HL-60 (cell line): ENCODE measurements at regions not wholly inside any gene's neighbourhood (a gene's known extent, or its start where the extent isn't known, plus 50 kb on each side); places are given as distances from the start of the nearest gene placed in this dataset.

Source experiments
- DNase-seq, 2 experiments: peaks; one replicate each; pipeline ENCODE4 v3.0.0-alpha.2; 2010 to 2020; ENCODE audit warnings: low read depth in 1 of 2, low spot score in 1 of 2
- H3K27ac ChIP-seq: fragments of 250-450 bp; sonication (Bioruptor Pico); replicated peaks from 2 replicates; pipeline ENCODE4 v1.5.1; 2020; ENCODE audit warnings: mild to moderate bottlenecking, moderate library complexity
- H3K27me3 ChIP-seq: fragments of 250-450 bp; sonication (Bioruptor Pico); 2 replicates; pipeline ENCODE4 v1.5.1; 2021; ENCODE audit warnings: mild to moderate bottlenecking, moderate library complexity; ENCODE audit not compliant: insufficient read depth, poor library complexity, severe bottlenecking
- H3K4me3 ChIP-seq: replicated peaks from 2 replicates; pipeline ENCODE4 v1.5.1; 2011; ENCODE audit warnings: mild to moderate bottlenecking, control low read depth, low read length; ENCODE audit not compliant: insufficient read depth
- GABPA ChIP-seq: IDR thresholded peaks from 2 replicates; pipeline ENCODE4 v1.6.1; 2012; ENCODE audit warnings: low read depth
- POLR2AphosphoS5 ChIP-seq: IDR thresholded peaks from 2 replicates; pipeline ENCODE4 v1.6.1; 2012; ENCODE audit warnings: low read depth
- SPI1 ChIP-seq: IDR thresholded peaks from 2 replicates; pipeline ENCODE4 v1.6.1; 2012; ENCODE audit warnings: low read depth, mild to moderate bottlenecking, borderline replicate concordance
- TF ChIP-seq, protein P1 (sequence below): IDR thresholded peaks from one replicate; pipeline ENCODE4 v1.5.1; 2011; ENCODE audit warnings: low read length, control low read depth, inconsistent platforms; ENCODE audit not compliant: insufficient read depth
- TF ChIP-seq, protein P2 (sequence below): IDR thresholded peaks from 2 replicates; pipeline ENCODE4 v1.6.1; 2012; ENCODE audit warnings: low read depth; ENCODE audit not compliant: insufficient replicate concordance

DNA sequence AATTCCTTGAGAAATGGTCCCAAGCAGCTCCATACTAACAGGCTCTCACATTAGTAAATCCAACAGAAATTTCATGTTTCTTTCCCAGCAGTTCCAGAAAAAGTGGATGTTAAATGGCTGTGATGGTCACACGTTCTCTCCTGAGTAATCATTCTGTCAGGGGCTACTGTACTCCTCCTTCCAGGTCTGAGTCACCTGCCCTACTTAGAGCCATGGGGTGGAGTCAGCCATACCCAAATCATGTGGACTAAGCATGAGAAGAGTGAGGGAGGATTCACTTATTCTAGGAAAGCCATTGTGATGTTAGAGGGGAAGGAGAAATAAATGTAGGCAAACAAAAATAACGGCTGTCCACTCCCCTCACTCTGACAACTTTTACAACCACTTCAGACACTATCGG lies 547.2 kb downstream of the CSNK1G3 start:
- Histone ChIP-seq H3K4me3 (no peak overlapping the region), H3K27ac (no peak overlapping the region), H3K27me3 (no peaks in the 10 kb centered on the region)
- no peak for DNase-seq
- no peak for TF ChIP-seq GABPA

DNA sequence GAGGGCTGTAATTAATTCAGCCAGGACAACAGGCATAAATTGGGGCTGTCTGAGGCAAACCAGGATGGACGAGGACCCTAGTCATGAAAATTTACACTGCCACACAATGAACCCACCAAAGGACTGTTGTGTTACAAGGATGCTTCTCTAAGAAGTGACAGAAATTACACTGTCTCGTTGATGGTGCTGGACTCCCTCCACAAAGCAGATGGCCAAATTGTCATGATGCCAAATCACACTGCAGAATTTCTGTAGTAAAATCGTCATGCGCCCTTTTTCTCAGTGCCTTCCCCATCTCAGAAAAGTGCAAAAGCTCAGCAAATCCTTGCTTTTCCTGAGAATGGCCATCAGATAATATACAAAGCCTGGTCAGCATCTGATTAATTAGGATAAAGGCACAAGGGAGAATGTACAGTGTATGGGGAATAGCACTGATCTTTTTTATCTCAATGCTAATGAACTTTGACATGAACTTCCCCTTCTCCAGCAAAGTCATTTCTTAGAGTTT lies 545.8 kb downstream of the CSNK1G3 start:
- H3K27ac ChIP-seq, result peak overlapping the region; percentile 66
- no peaks in the 10 kb centered on the region for H3K27me3 ChIP-seq
- no peak overlapping the region for H3K4me3 ChIP-seq
- DNase-seq, result no peak
- TF ChIP-seq, protein P1, sequence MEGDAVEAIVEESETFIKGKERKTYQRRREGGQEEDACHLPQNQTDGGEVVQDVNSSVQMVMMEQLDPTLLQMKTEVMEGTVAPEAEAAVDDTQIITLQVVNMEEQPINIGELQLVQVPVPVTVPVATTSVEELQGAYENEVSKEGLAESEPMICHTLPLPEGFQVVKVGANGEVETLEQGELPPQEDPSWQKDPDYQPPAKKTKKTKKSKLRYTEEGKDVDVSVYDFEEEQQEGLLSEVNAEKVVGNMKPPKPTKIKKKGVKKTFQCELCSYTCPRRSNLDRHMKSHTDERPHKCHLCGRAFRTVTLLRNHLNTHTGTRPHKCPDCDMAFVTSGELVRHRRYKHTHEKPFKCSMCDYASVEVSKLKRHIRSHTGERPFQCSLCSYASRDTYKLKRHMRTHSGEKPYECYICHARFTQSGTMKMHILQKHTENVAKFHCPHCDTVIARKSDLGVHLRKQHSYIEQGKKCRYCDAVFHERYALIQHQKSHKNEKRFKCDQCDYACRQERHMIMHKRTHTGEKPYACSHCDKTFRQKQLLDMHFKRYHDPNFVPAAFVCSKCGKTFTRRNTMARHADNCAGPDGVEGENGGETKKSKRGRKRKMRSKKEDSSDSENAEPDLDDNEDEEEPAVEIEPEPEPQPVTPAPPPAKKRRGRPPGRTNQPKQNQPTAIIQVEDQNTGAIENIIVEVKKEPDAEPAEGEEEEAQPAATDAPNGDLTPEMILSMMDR, result no peak
- TF ChIP-seq, protein P2, sequence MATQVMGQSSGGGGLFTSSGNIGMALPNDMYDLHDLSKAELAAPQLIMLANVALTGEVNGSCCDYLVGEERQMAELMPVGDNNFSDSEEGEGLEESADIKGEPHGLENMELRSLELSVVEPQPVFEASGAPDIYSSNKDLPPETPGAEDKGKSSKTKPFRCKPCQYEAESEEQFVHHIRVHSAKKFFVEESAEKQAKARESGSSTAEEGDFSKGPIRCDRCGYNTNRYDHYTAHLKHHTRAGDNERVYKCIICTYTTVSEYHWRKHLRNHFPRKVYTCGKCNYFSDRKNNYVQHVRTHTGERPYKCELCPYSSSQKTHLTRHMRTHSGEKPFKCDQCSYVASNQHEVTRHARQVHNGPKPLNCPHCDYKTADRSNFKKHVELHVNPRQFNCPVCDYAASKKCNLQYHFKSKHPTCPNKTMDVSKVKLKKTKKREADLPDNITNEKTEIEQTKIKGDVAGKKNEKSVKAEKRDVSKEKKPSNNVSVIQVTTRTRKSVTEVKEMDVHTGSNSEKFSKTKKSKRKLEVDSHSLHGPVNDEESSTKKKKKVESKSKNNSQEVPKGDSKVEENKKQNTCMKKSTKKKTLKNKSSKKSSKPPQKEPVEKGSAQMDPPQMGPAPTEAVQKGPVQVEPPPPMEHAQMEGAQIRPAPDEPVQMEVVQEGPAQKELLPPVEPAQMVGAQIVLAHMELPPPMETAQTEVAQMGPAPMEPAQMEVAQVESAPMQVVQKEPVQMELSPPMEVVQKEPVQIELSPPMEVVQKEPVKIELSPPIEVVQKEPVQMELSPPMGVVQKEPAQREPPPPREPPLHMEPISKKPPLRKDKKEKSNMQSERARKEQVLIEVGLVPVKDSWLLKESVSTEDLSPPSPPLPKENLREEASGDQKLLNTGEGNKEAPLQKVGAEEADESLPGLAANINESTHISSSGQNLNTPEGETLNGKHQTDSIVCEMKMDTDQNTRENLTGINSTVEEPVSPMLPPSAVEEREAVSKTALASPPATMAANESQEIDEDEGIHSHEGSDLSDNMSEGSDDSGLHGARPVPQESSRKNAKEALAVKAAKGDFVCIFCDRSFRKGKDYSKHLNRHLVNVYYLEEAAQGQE, result no peak
- TF ChIP-seq SPI1 (no peak), GABPA (no peak), POLR2AphosphoS5 (no peak)

DNA sequence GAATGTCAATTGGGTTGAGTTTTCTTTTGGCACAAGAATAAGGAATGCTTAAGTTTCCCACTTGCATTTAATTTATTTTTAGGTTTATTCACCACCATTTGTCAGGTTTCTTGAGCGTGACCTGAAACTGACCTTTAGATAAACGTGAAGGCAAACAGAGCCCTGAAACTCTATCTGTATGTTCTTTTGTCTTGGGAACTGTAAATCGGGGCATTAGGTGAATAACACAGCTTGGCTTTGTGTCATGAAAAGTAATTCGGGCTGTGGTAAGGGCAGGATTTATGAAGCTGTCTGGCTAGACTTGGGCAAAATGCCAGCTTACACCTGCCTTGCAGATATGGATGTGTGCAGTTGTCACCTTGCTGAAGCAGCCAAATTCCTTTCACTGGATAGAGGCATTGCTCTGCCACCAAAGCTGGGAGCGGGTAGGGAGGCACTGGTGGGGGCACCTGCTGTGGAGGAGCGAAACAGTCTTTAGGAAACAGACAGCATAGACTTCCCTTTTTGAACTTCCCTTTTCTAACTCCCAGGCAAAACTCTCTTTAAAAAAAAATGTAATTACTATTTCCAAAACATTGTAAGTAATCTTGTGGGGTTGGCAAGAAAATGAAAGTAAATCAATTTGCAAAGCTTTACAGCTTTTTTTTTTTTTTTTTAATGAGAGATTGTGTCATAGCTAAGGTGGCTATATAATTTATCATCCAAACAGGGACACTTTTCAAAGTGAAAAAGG lies 545.2 kb downstream of the CSNK1G3 start:
- Histone ChIP-seq H3K27ac (peak overlapping the region; percentile 66), H3K27me3 (no peaks in the 10 kb centered on the region), H3K4me3 (no peak overlapping the region)
- DNase-seq, result peak; percentile 2 to 68
- peak; percentile 65 for TF ChIP-seq POLR2AphosphoS5
- TF ChIP-seq, protein P1, result no peak
- TF ChIP-seq, protein P2, result no peak
- no peak for TF ChIP-seq GABPA
- peak; percentile 92 for TF ChIP-seq SPI1

DNA sequence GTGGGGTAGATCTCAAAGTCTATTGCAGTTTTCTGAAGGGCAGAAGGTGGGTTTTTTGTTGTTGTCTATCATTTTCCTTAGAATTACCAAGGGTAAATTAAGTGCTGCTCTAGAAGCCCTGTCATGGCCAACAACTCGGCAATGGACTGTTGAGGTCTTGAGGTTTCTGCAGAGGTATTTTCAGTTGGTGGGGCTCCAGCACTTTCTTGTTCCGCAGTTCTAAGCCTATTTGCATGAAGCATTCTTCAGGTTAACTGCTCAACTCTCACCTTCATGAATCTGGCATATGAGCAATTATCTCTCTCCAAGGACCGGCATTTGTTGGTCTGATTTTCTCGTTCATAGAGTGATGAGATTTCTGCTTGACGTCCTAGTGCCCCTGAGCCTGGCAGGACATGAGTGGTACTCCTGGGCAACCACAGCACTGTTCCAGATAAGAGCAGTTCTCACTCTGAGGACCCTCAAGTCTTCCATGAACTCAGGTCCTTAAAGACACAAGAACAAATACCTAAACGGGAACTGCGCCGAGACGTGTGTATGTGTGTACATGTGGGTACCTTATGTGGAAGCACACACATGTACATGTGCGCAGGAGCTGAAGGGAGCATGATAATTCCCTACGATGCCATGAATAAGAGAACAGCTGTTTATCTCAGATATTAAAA lies 544.5 kb downstream of the CSNK1G3 start:
- Histone ChIP-seq H3K4me3 (no peak overlapping the region), H3K27ac (peak overlapping the region; percentile 66), H3K27me3 (no peaks in the 10 kb centered on the region)
- no peak for TF ChIP-seq GABPA
- DNase-seq, result no peak
